GM21825 (cell line): ENCODE measurements at regions not wholly inside any gene's neighbourhood (a gene's known extent, or its start where the extent isn't known, plus 50 kb on each side); places are given as distances from the start of the nearest gene placed in this dataset.
"Not testable (repeated sequence)": the region's sequence is repeated elsewhere in the genome, so short reads cannot be mapped to it uniquely, and the experiment has no call there.

Experiments
- ATAC-seq: cut with Tn5 transposase; IDR thresholded peaks from one replicate; pipeline ENCODE4 v1.9.1; 2021; ENCODE audit warnings: mild to moderate bottlenecking, moderate library complexity; ENCODE audit not compliant: unreplicated experiment

DNA sequence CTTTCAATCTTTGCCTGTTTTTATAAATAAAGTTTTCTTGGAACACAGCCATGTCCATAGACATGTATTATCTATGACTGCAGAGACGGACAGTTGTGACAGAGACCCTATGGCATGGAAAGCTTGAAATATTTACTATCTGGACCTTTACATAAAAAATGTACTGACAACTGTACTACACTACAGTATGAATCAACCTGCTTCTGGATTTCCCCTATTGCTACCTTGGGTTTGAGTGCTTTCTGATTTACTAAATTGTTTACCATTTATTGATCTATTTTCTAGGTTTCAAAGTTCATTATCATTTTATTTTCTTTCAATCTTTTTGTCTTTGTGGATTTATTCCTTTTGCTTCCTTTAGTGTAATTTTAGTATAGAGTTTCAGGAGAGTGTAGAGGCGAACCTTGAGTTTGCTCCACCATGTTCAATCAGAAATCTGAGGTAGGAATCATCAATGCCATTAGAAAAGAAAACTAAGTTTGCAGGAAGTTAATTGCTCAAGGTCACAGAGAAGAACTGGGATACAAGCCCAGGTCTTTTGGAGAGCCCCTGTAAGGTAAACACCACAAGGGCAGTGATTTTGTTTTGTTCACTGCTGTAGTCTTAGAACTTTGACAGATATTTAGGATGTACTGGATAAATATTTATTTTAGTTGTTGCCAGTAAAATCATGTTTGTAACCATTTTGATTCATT, 352.8 kb upstream of the SYNCRIP start:
- ATAC-seq: no peak

DNA sequence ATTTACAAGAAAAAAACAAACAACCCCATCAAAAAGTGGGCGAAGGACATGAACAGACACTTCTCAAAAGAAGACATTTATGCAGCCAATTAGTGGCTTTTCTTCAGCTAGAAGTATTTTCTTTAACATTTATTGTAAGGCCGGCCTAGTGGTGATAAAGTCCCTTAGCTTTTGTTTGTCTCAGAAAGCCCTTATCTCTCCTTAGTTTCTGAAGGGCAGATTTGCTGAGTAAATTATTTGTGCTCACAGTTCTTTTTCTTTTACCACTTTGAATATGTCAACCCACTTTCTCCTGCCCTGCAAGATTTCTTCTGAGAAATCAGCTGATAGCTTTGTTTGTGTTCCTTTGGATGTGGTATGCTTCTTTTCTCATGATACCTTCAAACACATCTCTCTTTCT, 344.0 kb upstream of the SYNCRIP start:
- ATAC-seq: no peak

DNA sequence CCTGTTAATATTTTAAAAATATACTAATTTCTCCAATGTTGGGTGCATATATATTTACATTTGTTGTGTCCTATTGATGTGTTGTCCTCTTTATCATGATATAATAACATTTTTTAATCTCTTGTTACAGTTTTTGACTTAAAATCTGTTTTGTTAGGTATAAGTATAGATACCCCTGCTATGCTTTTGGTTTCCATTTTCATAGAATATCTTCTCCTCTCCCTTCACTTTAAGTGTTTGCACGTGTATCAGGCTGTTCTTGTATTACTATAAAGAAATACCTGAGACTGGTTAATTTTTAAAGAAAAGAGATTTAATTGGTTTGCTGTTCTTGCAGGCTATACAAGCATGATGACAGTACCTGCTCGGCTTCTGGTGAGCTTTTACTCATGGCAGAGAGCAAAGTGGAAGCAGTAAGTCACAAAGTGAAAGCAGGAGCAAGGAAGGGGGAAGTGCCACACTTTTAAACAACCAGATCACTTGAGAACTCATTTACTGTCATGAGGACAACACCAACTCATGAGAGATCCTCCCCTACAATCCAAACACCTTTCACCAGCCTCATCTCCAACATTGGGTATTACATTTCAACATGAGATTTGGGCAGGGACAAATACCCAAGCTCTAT, 340.5 kb upstream of the SYNCRIP start:
- no peak for ATAC-seq

DNA sequence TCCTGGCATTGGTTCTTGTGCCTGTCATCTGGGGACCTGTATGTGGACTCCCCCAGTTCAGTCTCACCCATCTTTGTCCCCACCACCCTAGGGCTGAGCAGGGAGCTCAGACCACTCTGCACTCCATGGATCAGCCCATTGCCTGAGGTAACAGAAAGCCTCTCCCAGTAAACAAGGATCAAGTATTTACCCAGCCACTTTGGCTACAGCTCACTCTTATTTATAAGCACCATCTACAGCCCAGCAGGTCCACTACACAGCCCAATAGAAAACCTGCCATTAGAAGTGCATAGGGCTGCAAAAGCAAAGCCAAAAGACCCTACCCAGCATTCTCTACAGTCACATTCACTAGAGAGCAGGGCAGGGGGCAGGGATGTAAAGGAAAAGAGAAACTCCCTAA, 335.0 kb upstream of the SYNCRIP start:
- no peak for ATAC-seq

DNA sequence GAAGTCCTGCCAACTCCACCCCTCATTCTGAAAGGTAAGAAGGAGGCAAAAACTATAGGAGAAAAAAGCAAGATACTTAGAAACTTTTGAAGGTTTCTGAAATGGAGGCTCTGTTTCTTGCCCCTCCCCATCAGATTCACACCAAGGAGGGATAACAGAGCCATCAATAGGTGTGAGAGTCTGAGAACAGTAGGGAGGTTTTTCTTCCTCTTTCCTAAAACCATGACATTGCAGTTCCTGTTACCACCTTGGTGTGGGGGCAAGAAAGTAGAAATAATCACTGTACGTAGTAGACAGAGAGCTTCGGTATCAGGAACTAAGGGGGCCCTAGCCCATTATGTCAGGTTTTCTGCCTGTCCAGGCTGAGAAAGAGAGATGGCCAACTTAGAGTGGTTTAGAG, 333.3 kb upstream of the SYNCRIP start:
- ATAC-seq: peak; percentile 67

DNA sequence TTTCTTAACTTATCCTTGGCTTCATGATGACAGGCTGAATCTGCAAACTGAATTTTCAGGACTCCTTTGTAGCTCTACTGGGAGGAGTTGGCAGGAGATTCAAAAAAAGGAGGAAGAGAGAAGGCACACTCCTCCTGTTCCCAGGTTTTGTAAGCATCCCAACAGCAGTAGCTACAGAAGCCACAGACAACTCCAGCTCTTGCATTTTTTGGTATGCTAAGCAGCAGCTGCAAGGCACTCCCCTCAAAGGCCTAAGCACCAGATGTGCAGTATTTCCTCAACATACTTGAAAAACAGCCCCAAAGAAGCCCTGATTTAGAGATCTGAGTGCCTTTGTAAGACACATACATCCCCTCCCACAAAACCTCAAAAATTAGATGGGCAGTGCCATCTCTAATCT, 328.6 kb upstream of the SYNCRIP start:
- ATAC-seq: no peak

DNA sequence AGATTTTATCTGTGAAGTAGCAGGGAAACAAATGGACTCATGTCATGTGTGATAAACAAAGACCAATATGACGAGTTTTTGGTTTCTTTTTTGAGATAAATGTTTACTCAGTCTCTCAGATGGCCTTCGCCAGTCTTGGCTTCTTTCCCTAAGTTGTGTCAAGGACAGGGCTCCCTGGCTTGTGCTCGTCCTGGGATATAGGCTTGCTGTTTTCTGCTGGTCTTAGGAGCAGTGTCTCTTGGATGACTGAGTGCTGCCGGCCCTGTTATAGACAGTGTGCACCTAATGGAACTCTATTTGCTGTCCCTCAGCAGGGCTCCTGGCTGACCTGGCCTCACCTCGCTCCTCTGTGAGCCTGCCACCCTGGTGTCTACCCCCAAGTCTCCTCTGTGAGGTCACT, 324.1 kb upstream of the SYNCRIP start:
- no peak for ATAC-seq

DNA sequence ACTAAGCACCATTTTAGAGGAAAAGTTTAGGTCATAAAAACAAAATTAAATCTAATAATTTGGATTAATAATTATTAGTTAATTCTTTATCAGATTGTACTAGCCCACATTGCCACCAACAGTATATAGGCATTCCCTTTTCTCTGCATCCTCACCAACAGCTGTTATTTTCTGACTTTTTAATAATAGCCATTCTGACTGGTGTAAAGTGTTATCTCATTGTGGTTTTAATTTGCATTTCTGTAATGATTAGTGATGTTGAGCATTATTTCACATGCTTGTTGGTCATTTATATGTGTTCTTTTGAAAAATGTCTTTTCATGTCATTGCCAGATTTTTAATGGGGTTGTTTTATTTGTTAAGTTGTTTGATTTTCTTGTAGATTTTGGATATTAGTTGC, 319.1 kb upstream of the SYNCRIP start:
- no peak for ATAC-seq

DNA sequence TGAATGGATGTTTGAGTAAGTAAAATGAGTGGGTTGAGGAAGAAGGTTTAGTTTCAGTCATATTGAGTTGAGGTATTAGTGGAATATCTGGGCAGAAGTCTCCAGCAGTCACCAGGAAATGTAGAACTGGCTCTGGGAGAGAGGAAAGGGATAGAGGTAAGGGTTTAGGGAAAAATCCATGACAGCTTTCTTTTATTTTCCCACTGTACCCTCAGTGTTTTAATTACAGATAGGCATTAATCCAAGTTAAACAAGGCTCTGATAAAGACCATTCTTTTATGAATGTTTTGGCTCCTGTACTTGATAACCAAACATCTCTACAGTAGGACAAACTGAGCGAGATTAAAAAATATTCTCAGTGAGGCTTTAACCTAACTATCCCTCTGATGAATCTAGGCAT, 318.4 kb upstream of the SYNCRIP start:
- ATAC-seq: no peak

DNA sequence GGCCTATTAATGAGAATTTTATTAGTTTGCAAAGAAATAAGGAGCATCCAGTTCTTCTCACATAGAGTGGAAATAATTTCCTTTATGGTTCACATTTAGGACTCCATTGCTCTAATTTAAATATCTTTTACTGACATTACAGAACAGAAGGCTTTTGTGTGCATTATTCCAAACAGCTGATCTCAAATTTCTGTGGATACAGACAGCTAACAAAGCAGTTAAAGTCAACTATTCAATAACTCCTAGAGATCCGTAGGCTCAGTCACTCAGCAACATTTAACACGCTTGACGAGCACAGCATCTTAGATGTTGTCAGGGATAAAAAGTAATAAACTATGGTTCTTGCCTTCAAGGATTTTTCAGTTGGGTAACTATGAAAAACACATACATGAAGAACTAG, 305.8 kb upstream of the SYNCRIP start:
- ATAC-seq: no peak

DNA sequence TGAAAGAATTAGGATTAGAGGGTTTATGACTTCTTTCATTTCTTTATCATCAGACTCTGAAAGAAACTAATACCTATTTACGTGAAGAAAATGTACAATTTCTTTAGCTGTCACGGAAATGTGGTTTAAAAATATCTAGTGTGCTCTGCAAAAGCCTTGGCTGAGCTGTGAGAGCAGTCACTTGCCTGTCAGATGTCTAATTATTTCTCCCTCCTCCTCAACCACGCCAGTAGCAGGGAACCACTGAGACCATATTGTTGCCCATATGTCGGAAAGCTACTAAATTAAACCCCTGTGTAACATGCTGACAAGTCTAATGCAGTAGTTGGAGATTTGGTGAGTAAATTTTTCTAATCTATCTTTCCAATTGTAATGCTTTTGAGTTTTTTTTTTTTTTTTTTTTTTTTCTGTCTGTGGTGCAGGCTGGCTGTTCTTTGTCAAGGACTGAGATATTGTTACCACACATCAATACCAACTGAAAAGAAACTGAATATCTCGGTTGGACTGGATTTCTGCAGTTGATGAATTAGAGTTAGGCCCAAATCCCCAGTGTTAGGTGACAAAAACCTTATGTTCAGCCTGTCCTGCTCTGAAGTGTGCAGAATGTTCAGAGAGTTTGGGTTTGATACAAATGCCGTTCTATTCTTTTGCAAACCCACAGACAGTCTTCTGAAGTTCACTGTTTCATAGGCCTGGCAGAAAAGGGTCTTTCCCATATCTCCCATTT, 302.9 kb upstream of the SYNCRIP start:
- no peak for ATAC-seq

DNA sequence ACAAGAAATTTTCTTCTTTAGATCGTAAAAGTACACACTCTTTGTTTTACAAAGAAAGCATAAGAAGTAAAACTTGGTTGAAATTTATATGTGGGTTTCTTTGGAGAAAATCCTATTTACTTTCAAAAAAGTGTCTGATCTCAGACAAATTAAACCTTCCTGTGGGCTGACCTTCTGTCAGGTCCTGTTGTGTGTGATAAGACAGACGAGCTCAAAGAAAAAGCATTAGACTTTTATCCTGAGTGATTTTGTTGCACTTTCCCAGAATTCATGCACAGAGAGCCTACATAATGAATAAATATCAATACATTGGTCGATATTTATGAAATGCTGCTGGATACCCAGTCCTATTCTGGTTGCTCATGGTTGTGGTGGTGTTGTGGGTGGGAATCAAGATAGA, 302.1 kb upstream of the SYNCRIP start:
- ATAC-seq: no peak

DNA sequence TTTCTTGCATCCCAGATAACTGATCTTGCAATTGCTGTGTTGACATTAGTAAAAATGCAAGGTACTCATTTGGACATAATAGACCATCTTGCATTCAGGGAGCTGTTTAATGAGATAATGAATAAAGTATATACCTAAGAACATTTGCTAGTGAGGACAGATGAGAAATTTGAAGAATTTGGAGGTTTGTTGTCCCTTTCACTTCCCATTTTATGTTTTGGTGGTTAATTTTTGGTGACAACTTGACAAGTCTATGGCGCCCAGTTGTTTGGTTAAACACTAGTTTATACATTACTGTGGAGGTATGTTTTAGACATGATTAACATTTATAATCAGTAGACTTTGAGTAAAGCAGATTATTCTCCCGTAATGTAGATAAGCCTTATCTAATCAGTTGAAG, 300.2 kb upstream of the SYNCRIP start:
- no peak for ATAC-seq

DNA sequence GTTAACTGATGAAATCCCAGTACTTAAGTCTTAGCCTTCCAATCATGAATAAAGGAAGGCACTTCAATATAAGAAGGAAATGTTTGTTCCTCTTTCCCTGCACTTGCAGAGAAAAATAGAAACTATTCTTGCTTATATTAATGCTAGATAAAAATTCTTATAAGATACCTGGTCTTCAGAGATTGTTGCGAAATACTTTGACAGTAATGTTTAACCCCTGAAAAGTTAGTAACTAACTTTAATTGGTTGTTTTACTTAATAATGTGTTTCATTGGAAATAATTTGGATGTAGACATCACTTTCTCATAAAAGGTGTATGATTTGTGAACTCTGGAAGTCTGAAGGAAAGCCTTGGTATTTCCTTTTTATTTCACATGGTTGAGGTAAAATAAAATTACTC, 294.2 kb upstream of the SYNCRIP start:
- ATAC-seq: no peak

DNA sequence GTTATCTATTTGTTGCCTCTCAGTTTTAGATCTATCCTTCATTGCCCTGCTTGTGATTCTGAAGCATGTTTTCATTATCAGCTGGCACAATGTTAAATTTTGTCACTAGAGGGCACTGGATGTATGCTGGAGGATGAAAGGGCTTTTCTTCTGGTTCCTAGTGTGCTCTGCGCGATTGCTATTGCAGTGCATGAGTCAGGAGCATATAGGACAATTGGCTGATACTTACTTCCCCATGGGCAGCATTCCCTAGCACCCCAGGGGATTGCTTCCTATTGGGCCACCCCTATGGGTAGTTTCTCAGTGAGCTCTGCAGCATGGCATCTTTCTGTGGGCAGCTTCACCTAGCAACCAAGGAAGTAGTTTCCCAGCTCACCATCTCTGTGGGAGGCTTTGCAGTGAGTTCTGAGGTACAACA, 280.3 kb upstream of the SYNCRIP start:
- ATAC-seq: peak; percentile 92

DNA sequence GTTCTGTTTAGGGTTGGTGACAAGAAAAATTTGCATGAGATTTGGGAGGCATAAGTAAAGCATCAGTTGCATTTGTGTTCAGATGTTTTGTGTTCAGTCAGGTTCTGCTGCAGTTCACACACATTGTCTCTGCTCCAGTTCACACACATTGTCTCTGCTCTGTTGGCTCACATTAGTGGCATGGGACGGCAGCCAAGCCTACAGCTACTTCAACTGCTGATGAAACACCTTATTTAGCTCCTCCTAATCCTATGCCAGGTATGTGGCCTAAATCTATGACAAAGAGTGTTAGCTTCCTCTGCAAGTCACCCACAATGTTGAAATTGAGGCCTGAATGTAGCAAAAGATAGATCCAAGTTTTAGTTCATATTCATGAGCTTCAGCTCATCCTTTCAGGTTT, 278.1 kb upstream of the SYNCRIP start:
- ATAC-seq: no peak

DNA sequence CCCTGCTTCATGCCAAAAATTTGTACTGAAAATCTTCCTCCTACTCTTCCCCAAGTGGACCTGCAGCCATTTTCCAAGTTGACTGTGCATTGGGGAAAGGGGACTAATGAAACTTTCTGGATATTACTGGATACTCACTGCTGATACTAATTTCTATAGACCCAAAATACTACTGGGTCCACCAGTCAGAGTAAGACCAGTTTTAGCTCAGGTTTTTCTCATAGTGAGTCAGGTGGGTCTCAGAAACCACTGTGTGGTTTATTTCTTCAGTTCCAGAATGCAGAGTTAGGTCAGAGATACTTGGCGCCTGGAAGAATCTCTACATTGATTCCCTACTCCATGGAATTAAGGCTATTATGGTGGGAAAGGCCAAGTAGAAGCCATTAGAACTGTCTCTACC, 274.8 kb upstream of the SYNCRIP start:
- ATAC-seq: no peak

DNA sequence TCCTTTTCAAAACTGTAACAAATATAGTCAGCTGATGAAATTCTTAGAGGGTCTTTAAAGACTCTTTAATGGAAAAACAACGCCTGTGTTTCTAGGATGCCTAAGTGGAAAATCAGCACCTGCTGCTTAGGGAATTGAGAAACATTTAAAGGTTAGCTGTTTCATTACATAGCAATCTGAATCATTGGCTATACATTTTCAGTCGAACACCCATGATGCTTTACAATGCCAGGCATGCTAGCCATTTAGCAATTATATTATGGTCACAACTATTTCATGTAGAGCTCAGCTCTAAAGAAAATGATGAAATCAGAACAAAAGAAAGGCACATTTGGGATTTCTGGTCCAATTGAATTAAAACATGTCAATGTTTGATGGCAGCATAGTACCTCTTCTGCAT, 270.3 kb upstream of the SYNCRIP start:
- no peak for ATAC-seq

DNA sequence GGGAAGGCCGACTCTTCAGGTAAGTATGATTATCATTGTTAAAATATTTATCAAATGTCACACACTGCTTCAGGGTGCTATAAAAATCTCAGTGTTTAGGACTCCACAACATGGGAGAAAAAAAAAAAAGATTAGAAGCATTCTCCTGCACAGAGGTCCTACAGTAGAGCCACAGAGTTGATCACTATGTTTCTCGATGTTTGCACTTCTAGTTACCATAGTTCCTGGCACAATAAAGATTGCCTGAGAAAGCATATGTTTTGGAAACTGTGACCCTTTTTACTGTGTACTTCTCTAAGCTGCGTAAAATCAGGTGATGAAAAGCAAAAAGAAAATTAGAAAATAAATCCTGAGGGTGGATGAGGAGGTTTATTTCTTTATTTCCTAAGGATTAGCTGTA, 269.9 kb upstream of the SYNCRIP start:
- no peak for ATAC-seq

DNA sequence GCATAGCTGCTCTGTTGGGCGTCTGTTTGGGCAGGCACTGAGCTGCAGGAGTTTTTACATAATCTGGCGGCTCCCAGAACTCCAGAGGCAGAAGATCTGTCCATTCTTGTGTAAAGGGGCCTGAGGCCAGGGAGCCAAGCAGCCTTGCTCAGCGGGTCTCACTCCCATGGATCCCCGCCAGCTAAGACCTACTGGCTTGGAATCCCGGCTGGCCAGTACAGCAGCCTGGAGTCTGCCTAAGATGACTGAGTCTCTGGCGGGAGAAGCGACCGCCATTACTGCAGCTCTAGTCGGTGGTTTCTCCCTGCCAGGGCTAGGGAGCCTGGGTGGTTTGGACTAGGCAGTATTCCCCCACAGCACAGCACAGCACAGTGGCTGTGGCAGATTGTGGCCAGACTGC, 268.4 kb upstream of the SYNCRIP start:
- no peak for ATAC-seq

DNA sequence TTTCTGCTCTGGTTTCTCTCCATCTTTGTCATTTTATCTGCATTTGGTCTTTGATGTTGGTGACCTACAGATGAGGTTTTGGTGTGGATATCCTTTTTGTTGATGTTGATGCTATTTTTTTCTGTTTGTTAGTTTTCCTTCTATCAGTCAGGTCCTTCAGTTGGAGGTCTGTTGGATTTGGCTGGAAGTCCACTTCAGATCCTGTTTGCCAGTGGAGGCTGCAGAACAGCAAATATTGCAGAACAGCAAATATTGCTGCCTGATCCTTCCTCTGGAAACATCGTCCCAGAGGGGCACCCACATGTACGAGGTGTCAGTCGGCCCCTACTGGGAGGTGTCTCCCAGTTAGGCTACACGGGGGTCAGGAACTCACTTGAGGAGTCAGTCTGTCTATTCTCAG, 265.4 kb upstream of the SYNCRIP start:
- ATAC-seq: not testable (repeated sequence)

DNA sequence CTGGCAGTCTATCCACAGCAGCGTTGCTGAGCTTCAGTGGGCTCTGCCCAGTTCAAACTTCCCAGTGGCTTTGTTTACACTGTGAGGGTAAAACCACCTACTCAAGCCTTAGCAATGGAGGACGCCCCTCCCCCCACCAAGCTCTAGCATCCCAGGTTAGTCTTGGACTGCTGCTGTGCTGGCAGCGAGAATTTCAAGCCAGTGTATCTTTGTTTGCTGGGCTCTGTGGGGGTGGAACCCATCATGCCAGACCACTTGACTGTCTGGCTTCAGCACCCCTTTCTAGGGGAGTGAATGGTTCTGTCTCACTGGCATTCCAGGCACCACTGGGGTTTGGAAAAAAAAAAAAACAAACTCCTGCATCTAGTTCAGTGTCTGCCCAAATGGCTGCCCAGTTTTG, 249.7 kb upstream of the SYNCRIP start:
- ATAC-seq: no peak
